ENCODE measurements at regions not wholly inside any gene's neighbourhood (a gene's known extent, or its start where the extent isn't known, plus 50 kb on each side); places are given as distances from the start of the nearest gene placed in this dataset.

DNA sequence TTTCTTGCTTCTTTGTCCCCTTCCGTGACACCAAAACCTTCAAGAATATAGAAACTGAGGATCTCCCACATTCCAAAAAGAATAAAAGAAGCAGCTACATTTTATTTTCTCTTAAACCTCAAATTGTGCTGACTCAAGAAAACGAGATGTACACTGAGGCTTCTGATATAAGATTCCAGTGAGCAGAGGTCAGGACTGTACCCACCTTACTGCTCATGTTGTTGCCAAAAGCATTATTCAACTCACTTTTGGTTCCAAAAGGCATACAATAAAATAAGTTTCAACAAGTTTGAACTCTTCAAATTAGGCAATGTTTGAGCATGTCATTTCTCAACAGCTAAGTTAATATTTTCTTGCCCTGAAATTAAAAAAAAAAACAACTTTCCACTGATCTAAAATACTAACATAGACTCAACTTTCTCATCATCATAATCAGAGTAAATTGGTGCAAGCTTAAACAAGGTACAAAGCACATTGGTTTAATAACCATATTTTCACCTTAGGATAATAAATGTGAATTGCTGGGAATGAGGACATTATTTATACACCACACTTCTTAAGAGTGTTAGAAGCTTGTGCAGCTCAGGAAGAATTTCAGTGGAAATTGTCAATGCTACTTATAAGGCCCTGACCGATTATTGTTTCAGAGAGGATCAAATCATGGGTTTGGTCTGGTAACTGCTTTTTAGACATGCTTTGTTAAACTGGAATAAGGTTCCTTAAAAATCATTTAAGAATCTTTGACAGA is 629.0 kb upstream of the IGFBP3 start:
- Histone ChIP-seq H3K36me3 (no peaks in the 10 kb centered on the region), H3K9me3 (no peaks in the 10 kb centered on the region), H3K27me3 (no peaks in the 10 kb centered on the region), H3K4me1 (no peaks in the 10 kb centered on the region), H3K4me3 (no peak overlapping the region), H3K27ac (no peak overlapping the region)
- ATAC-seq = peak; percentile 57
- intact Hi-C loops (cut with DNase I) = no loop called here
- no peak for DNase-seq
- TF ChIP-seq, protein P1, sequence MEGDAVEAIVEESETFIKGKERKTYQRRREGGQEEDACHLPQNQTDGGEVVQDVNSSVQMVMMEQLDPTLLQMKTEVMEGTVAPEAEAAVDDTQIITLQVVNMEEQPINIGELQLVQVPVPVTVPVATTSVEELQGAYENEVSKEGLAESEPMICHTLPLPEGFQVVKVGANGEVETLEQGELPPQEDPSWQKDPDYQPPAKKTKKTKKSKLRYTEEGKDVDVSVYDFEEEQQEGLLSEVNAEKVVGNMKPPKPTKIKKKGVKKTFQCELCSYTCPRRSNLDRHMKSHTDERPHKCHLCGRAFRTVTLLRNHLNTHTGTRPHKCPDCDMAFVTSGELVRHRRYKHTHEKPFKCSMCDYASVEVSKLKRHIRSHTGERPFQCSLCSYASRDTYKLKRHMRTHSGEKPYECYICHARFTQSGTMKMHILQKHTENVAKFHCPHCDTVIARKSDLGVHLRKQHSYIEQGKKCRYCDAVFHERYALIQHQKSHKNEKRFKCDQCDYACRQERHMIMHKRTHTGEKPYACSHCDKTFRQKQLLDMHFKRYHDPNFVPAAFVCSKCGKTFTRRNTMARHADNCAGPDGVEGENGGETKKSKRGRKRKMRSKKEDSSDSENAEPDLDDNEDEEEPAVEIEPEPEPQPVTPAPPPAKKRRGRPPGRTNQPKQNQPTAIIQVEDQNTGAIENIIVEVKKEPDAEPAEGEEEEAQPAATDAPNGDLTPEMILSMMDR (IDR thresholded peaks at IDR 0.05) = no peak

DNA sequence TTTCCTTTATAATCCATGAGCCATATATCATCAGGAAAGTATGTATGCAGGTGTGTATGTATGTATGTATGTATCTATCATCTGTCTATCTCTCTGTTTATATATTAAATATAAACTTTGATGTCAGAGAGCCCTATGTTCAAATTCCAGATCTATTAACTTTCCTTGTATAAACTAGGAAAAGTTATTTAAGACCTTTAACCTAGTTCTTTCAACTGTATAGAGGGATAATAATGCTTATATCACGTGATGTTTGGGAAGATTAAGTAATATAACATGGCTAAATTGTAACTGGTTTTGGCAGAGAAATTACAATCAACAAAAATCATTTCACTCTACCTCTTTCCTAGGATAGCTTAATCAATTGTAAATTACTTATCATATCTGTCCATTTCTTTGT is 628.3 kb upstream of the IGFBP3 start:
- TF ChIP-seq, protein P1 (IDR thresholded peaks at IDR 0.05) = no peak
- DNase-seq (no peak), ATAC-seq (no peak)
- Histone ChIP-seq H3K27me3 (no peaks in the 10 kb centered on the region), H3K27ac (no peak overlapping the region), H3K9me3 (no peaks in the 10 kb centered on the region), H3K4me3 (no peak overlapping the region), H3K4me1 (peaks cover 0 to 6% of the 10 kb centered on the region in 2 donors), H3K36me3 (no peaks in the 10 kb centered on the region)
- intact Hi-C loops (cut with DNase I) = no loop called here

DNA sequence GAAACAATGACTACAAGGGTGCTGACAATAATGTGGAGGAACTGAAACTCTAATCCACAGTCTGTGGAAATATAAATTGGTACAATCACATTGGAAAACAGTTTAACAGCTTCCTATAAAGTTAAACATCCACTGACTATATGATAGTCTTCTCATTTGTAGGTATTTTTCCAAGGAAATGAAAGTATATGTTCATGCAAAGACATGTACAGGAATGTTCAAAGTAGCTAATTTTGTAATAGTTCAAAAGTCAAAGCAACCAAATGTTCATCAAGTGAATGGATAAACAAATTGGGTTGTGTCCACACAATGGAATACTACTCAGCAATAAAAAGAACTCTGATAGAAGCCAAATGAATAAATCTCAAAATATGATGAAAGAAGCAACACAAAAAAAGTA is 626.0 kb upstream of the IGFBP3 start:
- Histone ChIP-seq H3K27me3 (no peaks in the 10 kb centered on the region), H3K4me3 (no peak overlapping the region), H3K27ac (no peak overlapping the region), H3K36me3 (no peaks in the 10 kb centered on the region), H3K9me3 (no peaks in the 10 kb centered on the region), H3K4me1 (peaks cover 0 to 6% of the 10 kb centered on the region in 2 donors)
- intact Hi-C loops (cut with DNase I) = no loop called here
- TF ChIP-seq, protein P1 (IDR thresholded peaks at IDR 0.05) = no peak
- DNase-seq (no peak), ATAC-seq (no peak)

DNA sequence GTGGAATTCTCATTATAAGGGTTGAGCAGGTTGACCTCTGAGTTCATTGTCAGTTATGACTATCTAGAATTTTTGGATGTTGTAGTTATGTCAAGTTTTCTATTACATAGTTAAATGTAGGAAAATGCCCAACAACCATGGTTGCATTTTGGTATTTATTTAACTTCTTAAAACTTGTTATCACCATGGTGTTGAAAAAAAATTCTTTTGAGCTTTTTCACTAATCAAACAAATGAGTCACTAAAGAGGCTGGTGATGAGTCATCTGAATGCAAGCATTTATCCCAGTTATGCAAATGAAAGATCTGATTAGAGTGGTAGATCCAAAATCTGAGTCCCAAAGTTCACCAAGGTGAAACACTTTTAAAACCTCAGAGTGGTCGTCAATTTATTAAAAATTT is 624.7 kb upstream of the IGFBP3 start:
- TF ChIP-seq, protein P1 (IDR thresholded peaks at IDR 0.05) = no peak
- DNase-seq (no peak), ATAC-seq (peak; percentile 63)
- Histone ChIP-seq H3K27me3 (no peaks in the 10 kb centered on the region), H3K4me3 (no peak overlapping the region), H3K36me3 (no peaks in the 10 kb centered on the region), H3K27ac (peak overlapping the region in 1 of 2 donors; percentile 5), H3K4me1 (peaks cover 0 to 6% of the 10 kb centered on the region in 2 donors), H3K9me3 (no peaks in the 10 kb centered on the region)
- intact Hi-C loops (cut with DNase I) = no loop called here

DNA sequence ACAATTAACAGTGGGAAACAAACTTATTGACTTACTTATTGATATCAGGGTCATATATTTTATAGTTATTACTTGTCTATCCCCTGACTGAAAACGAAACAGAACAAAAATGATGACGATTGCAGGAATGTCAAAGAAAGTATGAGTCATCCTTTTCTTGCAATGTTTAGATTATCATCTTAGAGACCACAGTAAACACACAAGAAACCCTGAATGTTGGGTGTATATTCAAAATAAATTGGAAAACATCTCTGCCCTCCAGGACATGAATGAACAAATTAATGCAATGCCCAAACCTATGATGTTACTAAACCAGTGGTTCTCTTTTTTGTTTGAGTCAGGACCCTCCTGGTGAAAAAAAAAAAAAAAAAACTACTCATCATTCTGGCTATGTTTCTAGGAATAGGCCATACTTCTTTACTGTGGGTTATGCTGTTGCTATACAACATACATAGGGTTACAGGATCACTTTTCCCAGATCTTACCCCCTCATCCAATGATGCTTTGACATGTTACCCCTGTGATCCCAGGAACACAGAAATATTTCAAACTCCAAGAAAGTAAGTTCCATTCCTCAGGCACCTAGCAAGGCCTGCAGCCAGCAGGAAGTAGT is 623.4 kb upstream of the IGFBP3 start:
- Histone ChIP-seq H3K27ac (peak overlapping the region in 1 of 2 donors; percentile 5), H3K36me3 (no peaks in the 10 kb centered on the region), H3K4me3 (no peak overlapping the region), H3K27me3 (no peaks in the 10 kb centered on the region), H3K9me3 (no peaks in the 10 kb centered on the region), H3K4me1 (peaks cover 0 to 6% of the 10 kb centered on the region in 2 donors)
- TF ChIP-seq, protein P1 (IDR thresholded peaks at IDR 0.05) = no peak
- DNase-seq = no peak
- ATAC-seq = peak; percentile 41
- intact Hi-C loops (cut with DNase I) = no loop called here

Data from left lung (tissue), 4 donors.